Sigmoid colon (tissue), 6 donors: ENCODE measurements at regions not wholly inside any gene's neighbourhood (a gene's known extent, or its start where the extent isn't known, plus 50 kb on each side); places are given as distances from the start of the nearest gene placed in this dataset.

Experiments used
- DNase-seq: peaks from one replicate; pipeline ENCODE4 v3.0.0-alpha.2; 2019
- H3K27ac ChIP-seq, 4 donors: fragments of 200-600 bp; sonication (generic); one replicate each; pipeline ENCODE4 v1.5.1; 2016 to 2019; ENCODE audit warnings: mild to moderate bottlenecking in 1 of 4
- H3K27me3 ChIP-seq, 3 donors: fragments of 200-600 bp; sonication (generic); one replicate each; pipeline ENCODE4 v1.5.1; 2019; ENCODE audit warnings: mild to moderate bottlenecking in 1 of 3
- H3K36me3 ChIP-seq, 4 donors: fragments of 200-600 bp; sonication (generic); one replicate each; pipeline ENCODE4 v1.5.1; 2016 to 2019
- H3K4me1 ChIP-seq, 4 donors: fragments of 200-600 bp; sonication (generic); one replicate each; pipeline ENCODE4 v1.5.1; 2017 to 2019
- H3K4me3 ChIP-seq, 4 donors: fragments of 200-600 bp; sonication (generic); one replicate each; pipeline ENCODE4 v1.5.1; 2017 to 2019; ENCODE audit warnings: mild to moderate bottlenecking in 2 of 4, moderate library complexity in 1 of 4
- H3K9me3 ChIP-seq, 4 donors: fragments of 200-600 bp in 3 of 4; sonication (generic) in 3 of 4; one replicate each; pipeline versions ENCODE4 v1.5.1 to v1.6.1; 2013 to 2019
- CTCF ChIP-seq, 4 experiments: fragments of 450-650 bp in 3 of 4; fragments of 200-600 bp in 1 of 4; IDR thresholded peaks; one replicate each; pipeline ENCODE4 v1.5.1; 2016 to 2019; ENCODE audit warnings: antibody characterized with exemption in 4 of 4, mild to moderate bottlenecking in 3 of 4, moderate library complexity in 2 of 4
- EP300 ChIP-seq, 4 donors: sonication (generic); formaldehyde crosslinking; IDR thresholded peaks; one replicate each; pipeline ENCODE4 v1.6.1; 2017; ENCODE audit warnings: antibody characterized with exemption in 4 of 4
- POLR2A ChIP-seq, 2 donors: fragments of 450-650 bp; IDR thresholded peaks; one replicate each; pipeline ENCODE4 v1.6.1; 2016; ENCODE audit warnings: antibody characterized with exemption in 2 of 2, mild to moderate bottlenecking in 2 of 2, moderate library complexity in 2 of 2
- POLR2AphosphoS5 ChIP-seq, 4 donors: sonication (generic); formaldehyde crosslinking; IDR thresholded peaks; one replicate each; pipeline ENCODE4 v1.6.1; 2017; ENCODE audit warnings: antibody characterized with exemption in 4 of 4
- WGBS, 2 donors: extraction: QIAGEN DNeasy Blood & Tissue Kit; methylation state at CpG; one replicate each; pipeline ENCODE4 v1.1.7; 2013; 5-methylcytosine and 5-hydroxymethylcytosine counted together
- intact Hi-C: fragments of 100-400 bp; cut with DNase I; formaldehyde crosslinking; loops from one replicate; pipeline ENCODE4 v1.15.1; 2023
- donor health status: healthy with polysubstance abuse.
- donor health status: healthy.

GRCh38 chr5:82593481-82593880, 315.3 kb upstream of the RPS23 start:
- Histone ChIP-seq H3K9me3 (no peaks in the 10 kb centered on the region), H3K36me3 (no peaks in the 10 kb centered on the region), H3K4me3 (no peak overlapping the region), H3K4me1 (no peaks in the 10 kb centered on the region), H3K27ac (no peak overlapping the region), H3K27me3 (no peaks in the 10 kb centered on the region)
- no peak for TF ChIP-seq POLR2A (IDR thresholded peaks at IDR 0.05)
- no peak for TF ChIP-seq POLR2AphosphoS5 (IDR thresholded peaks at IDR 0.05)
- TF ChIP-seq EP300 (IDR thresholded peaks at IDR 0.05), result no peak
- TF ChIP-seq CTCF (IDR thresholded peaks at IDR 0.05), result no peak
- intact Hi-C loops, result no loop called here
- WGBS, 2 donors, result 79 to 80% methylated on average over 1 of the region's 1 CpG
- no peak for DNase-seq

GRCh38 chr5:82591021-82591515, 312.9 kb upstream of the RPS23 start:
- TF ChIP-seq POLR2A (IDR thresholded peaks at IDR 0.05), result no peak
- no peak for TF ChIP-seq POLR2AphosphoS5 (IDR thresholded peaks at IDR 0.05)
- TF ChIP-seq EP300 (IDR thresholded peaks at IDR 0.05), result no peak
- no peak for TF ChIP-seq CTCF (IDR thresholded peaks at IDR 0.05)
- no peak overlapping the region for H3K27ac ChIP-seq
- H3K4me1 ChIP-seq, result no peaks in the 10 kb centered on the region
- H3K36me3 ChIP-seq, result no peaks in the 10 kb centered on the region
- no peak for DNase-seq
- H3K27me3 ChIP-seq, result no peaks in the 10 kb centered on the region
- no peak overlapping the region for H3K4me3 ChIP-seq
- intact Hi-C loops, result no loop called here
- H3K9me3 ChIP-seq, result no peaks in the 10 kb centered on the region

GRCh38 chr5:82590112-82590511, 312.0 kb upstream of the RPS23 start:
- Histone ChIP-seq H3K36me3 (no peaks in the 10 kb centered on the region), H3K4me3 (no peak overlapping the region), H3K27ac (no peak overlapping the region), H3K27me3 (no peaks in the 10 kb centered on the region), H3K9me3 (no peaks in the 10 kb centered on the region), H3K4me1 (no peaks in the 10 kb centered on the region)
- intact Hi-C loops, result no loop called here
- DNase-seq, result no peak
- TF ChIP-seq CTCF (IDR thresholded peaks at IDR 0.05) (no peak), EP300 (IDR thresholded peaks at IDR 0.05) (no peak), POLR2A (IDR thresholded peaks at IDR 0.05) (no peak), POLR2AphosphoS5 (IDR thresholded peaks at IDR 0.05) (no peak)
- 85 to 89% methylated on average over 1 of the region's 1 CpG for WGBS, 2 donors

- WGBS, 2 donors, result 13 to 67% methylated on average over 3 of the region's 3 CpGs
- TF ChIP-seq CTCF (IDR thresholded peaks at IDR 0.05), result no peak
- no peak for TF ChIP-seq POLR2AphosphoS5 (IDR thresholded peaks at IDR 0.05)
- TF ChIP-seq POLR2A (IDR thresholded peaks at IDR 0.05), result no peak
- no peak for TF ChIP-seq EP300 (IDR thresholded peaks at IDR 0.05)
- Histone ChIP-seq H3K4me3 (no peak overlapping the region), H3K4me1 (no peaks in the 10 kb centered on the region), H3K27me3 (no peaks in the 10 kb centered on the region), H3K36me3 (no peaks in the 10 kb centered on the region), H3K9me3 (no peaks in the 10 kb centered on the region), H3K27ac (no peak overlapping the region)
- DNase-seq, result no peak
- intact Hi-C loops, result no loop called here
These were observed 308.6 kb upstream of the RPS23 start for GRCh38 chr5:82586661-82587310.

GRCh38 chr5:82586181-82586580, 308.0 kb upstream of the RPS23 start:
- intact Hi-C loops, result no loop called here
- 17 to 47% methylated on average over 2 of the region's 2 CpGs for WGBS, 2 donors
- Histone ChIP-seq H3K4me3 (no peak overlapping the region), H3K9me3 (no peaks in the 10 kb centered on the region), H3K27me3 (no peaks in the 10 kb centered on the region), H3K27ac (no peak overlapping the region), H3K4me1 (no peaks in the 10 kb centered on the region), H3K36me3 (no peaks in the 10 kb centered on the region)
- TF ChIP-seq POLR2A (IDR thresholded peaks at IDR 0.05) (no peak), EP300 (IDR thresholded peaks at IDR 0.05) (no peak), CTCF (IDR thresholded peaks at IDR 0.05) (no peak), POLR2AphosphoS5 (IDR thresholded peaks at IDR 0.05) (no peak)
- no peak for DNase-seq
